ENCODE measurements at regions not wholly inside any gene's neighbourhood (a gene's known extent, or its start where the extent isn't known, plus 50 kb on each side); places are given as distances from the start of the nearest gene placed in this dataset.

DNA sequence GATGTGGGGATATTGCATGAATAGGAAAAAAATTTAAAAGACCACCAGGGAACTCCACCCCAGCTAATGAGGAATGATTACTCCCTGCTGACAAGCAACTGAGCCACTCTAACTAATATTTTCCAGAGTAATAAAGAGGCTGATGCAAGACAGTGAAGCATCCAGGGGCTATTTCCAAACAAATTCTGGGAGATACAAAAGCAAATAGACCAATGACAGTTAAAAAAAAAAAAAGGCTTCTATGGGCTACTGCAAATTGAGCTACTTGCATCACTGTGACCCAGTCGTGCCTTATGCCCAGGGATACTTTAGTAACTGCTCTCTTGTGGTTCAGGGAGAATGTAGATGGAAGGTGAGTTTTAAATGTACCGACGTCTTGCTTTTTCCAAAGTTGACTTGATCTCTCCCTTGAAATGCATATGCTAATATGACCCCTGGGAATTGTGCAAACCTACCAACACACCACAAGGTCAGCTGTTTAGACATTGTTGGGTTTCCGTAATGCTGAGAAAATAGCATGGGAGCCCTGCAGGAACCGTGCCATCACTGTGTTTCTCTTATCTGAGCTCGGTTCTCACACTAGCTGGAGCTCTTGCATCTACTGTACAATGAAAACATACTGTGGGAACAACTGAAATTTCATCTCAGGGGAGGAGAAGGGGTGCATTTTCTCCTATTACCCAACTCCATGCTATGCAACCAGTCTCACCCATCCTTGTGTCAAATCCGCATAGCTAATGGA lies 250.6 kb upstream of the MAP3K1 start:
- Mint-ChIP-seq H3K27ac (no peak overlapping the region), H3K9me3 (no peaks in the 10 kb centered on the region), H3K4me1 (ENCODE audit: low read depth) (peaks cover 10% of the 10 kb centered on the region), H3K27me3 (no peaks in the 10 kb centered on the region), H3K4me3 (no peak overlapping the region), H3K36me3 (no peaks in the 10 kb centered on the region)
- intact Hi-C loops (cut with micrococcal nuclease): no loop called here
- POLR2A ChIA-PET: interaction anchor here (0.7 to 0.9 kb wide), 2 partner anchors 86 to 97 kb away, joined by 3 to 4 read pairs; no protein-coding TSS in a partner anchor
- CTCF ChIA-PET: interaction anchor here (0.7 kb wide), 1 partner anchor 31 kb away, joined by 3 read pairs; no protein-coding TSS in a partner anchor
- no peak for DNase-seq

DNA sequence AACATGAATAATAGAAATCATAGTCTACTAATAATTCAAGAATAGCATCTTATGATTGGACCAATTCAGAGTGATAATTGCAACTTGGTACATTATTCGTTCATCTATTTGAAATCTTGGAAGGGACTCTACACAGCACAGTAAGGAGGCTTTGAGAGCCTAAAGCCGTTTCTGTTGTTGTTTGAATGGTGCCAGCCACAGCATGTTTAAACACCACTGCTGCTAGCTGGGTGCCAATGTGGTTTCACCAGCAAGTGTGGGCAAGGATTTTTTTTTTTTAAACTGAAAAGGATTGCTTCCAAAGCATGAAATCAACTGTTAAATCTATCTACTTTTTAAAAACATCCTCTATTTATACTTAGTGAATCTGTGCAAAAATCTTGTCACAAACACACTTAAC lies 253.9 kb upstream of the MAP3K1 start:
- H3K36me3 Mint-ChIP-seq: no peaks in the 10 kb centered on the region
- H3K27ac Mint-ChIP-seq: no peak overlapping the region
- no peaks in the 10 kb centered on the region for H3K9me3 Mint-ChIP-seq
- peaks cover 10% of the 10 kb centered on the region for H3K4me1 Mint-ChIP-seq (ENCODE audit: low read depth)
- intact Hi-C loops (cut with micrococcal nuclease): no loop called here
- ChIA-PET POLR2A (no interaction called here), CTCF (no interaction called here)
- H3K4me3 Mint-ChIP-seq: no peak overlapping the region
- H3K27me3 Mint-ChIP-seq: no peaks in the 10 kb centered on the region
- DNase-seq: no peak

DNA sequence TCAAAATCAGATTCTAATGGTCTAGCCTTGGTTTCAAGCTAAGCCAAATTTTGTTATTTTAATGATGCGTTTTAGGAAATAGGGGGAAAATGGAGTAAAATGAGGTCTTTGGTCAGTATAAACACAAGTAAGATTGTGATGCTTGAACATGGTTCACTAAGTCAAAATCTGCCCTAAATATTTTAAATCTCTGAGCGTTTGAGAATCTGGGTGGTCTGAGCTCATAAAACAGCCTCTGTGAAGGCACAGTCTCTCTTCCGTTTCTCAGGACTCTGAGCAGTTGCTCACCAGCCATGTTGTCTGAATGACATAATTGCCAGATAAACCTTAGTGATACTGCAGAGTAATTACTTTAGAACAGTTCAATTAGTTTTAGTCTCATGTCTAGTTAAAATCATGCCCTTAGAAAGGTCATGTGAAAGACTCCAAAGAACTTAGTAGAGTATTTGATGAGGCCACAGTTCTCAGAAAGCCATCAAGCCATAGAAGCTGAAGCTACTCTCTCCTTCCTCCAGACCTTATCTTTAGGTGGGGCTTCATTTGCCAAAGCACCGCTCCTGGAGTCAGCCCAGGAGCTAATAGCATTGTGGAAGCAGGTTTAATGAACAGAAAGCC lies 257.1 kb upstream of the MAP3K1 start:
- H3K27me3 Mint-ChIP-seq: no peaks in the 10 kb centered on the region
- POLR2A ChIA-PET: no interaction called here
- no peaks in the 10 kb centered on the region for H3K36me3 Mint-ChIP-seq
- H3K4me1 Mint-ChIP-seq (ENCODE audit: low read depth): no peaks in the 10 kb centered on the region
- H3K4me3 Mint-ChIP-seq: no peak overlapping the region
- no peak overlapping the region for H3K27ac Mint-ChIP-seq
- CTCF ChIA-PET: no interaction called here
- intact Hi-C loops (cut with micrococcal nuclease): no loop called here
- no peaks in the 10 kb centered on the region for H3K9me3 Mint-ChIP-seq
- no peak for DNase-seq

DNA sequence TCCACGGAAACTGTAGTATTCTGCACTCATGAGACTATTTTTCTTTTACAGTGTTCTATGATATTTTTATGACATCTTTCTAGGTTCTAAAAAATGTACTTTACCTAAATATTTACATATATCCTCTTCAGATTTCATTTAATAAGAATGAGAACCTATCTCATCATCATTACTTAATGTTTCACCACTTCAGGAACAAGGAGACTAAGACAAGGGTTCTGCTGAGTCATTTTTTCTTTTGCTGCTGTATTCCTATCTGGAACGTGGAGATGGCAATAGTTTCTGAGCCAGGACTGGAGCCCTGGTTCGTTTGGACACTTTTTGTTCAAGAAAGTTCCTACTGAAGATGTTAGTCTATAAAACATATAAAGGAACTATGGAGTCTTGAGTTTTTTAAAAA lies 258.2 kb upstream of the MAP3K1 start:
- Mint-ChIP-seq H3K27me3 (no peaks in the 10 kb centered on the region), H3K4me3 (no peak overlapping the region), H3K36me3 (no peaks in the 10 kb centered on the region), H3K9me3 (no peaks in the 10 kb centered on the region), H3K4me1 (ENCODE audit: low read depth) (no peaks in the 10 kb centered on the region), H3K27ac (no peak overlapping the region)
- no peak for DNase-seq
- ChIA-PET CTCF (no interaction called here), POLR2A (no interaction called here)
- intact Hi-C loops (cut with micrococcal nuclease): no loop called here

DNA sequence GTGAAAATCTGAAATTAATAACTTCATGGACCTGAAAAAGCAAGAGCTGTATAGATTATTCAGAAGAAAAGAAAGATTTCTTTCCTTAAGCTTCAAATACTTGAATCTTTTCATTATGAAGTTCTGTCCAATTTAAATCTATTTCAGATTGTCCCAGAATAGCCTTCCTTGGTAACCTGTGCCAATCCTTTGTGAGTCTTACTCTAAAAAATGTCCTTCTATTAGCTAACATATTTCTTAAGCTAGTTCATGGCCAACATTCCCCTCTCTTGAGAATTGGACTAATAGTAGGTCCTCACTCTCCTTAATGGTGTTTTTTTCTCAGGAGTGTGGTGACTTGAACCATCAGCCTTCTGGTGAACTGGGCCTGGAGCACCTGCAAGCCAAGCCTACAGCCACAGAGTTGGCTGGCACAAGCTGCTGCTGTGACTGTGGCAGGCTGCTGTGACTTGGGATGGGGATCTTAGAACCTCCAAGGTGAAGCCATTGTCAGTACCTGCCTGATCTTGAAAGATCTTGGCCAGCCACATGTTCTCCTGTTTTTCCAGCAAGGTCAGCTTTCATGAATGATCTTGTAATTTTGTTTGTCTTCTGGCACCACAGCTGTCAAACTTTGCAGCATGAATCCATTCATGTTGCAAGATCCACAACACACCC lies 262.6 kb upstream of the MAP3K1 start:
- no peaks in the 10 kb centered on the region for H3K36me3 Mint-ChIP-seq
- no peak for DNase-seq
- intact Hi-C loops (cut with micrococcal nuclease): no loop called here
- H3K27me3 Mint-ChIP-seq: no peaks in the 10 kb centered on the region
- ChIA-PET CTCF (no interaction called here), POLR2A (interaction anchor here (1.2 kb wide), 1 partner anchor 13 kb away, joined by 3 read pairs; no protein-coding TSS in a partner anchor)
- no peaks in the 10 kb centered on the region for H3K4me1 Mint-ChIP-seq (ENCODE audit: low read depth)
- no peak overlapping the region for H3K27ac Mint-ChIP-seq
- H3K9me3 Mint-ChIP-seq: no peaks in the 10 kb centered on the region
- no peak overlapping the region for H3K4me3 Mint-ChIP-seq

DNA sequence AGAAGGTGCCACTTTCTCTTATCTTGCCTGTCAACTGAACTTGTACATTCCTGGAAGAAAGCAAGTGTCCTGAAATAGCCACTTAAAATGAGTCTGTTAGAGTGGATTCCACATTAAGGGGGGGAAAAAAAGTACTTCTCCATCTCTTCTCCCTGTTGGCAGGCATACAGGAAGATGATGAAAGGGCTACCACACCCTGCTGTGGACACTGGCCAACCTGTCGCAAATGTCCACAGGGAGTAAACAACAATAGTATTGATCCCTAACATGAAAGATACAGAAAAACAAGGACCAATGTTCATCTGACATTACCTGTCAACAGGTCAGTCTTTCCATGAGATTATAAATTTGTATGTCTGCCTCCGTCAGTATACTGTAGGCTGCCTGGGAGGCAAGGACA lies 265.1 kb upstream of the MAP3K1 start:
- ChIA-PET POLR2A (no interaction called here), CTCF (no interaction called here)
- no peaks in the 10 kb centered on the region for H3K4me1 Mint-ChIP-seq (ENCODE audit: low read depth)
- no peak overlapping the region for H3K27ac Mint-ChIP-seq
- intact Hi-C loops (cut with micrococcal nuclease): no loop called here
- no peaks in the 10 kb centered on the region for H3K36me3 Mint-ChIP-seq
- DNase-seq: no peak
- H3K4me3 Mint-ChIP-seq: no peak overlapping the region
- H3K9me3 Mint-ChIP-seq: no peaks in the 10 kb centered on the region
- H3K27me3 Mint-ChIP-seq: no peaks in the 10 kb centered on the region

DNA sequence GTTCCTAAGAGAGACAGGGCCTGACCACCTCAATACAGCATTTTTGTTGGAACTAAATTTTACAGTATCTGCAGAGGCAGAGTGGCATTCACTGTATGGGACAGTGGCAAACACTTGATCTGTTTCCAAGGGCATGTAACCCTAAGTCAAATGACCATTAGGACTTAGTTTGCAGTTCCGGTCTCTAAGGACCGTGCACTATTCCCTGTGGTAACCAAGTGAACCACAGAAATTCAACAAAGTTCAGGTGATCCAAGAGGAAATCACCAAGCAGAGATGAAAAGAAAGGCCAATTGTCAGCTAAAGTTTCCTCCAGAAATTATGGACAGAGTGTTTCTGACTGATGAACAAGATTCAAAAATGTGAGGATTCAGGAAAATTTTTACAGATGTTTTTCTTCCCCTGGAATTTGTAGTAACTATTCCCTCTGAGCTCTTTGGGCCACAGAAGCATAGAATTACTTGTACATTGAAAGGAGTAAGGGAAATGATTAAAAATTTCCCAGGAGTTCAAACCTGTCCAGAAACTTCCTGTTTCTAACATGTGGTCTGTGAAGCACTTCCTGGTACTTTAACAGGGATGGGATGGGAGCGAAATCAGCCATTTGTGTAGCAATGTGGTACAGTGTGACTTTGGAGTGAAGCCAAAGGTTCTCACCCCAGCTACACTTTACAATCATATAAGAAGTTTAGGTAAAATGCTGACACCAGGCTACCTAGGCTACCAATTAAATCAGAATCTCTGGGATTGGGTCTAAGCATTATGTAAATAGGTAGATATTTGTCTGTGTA lies 266.1 kb upstream of the MAP3K1 start:
- Mint-ChIP-seq H3K36me3 (no peaks in the 10 kb centered on the region), H3K4me3 (no peak overlapping the region), H3K27ac (no peak overlapping the region), H3K4me1 (ENCODE audit: low read depth) (no peaks in the 10 kb centered on the region), H3K27me3 (no peaks in the 10 kb centered on the region), H3K9me3 (no peaks in the 10 kb centered on the region)
- no peak for DNase-seq
- ChIA-PET CTCF (no interaction called here), POLR2A (no interaction called here)
- intact Hi-C loops (cut with micrococcal nuclease): no loop called here

DNA sequence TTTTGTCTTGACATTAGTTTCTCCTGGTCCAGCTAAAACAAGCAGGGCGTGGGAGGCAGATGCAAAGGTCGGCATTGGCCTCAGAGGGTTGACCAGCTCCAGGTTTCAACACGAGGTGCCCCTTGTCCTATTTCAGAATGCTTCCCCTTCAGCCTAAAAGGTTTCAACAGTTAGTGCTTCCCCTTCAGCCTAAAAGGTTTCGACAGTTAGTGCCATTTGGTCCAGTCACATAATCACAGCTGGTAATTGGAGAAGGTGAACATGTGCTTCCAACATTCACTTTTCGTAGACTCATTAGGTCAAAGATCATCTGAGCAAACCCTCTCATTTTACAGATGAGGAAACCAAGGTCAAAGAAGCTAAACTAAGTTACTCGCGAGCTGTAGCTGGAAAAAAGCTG lies 270.3 kb upstream of the MAP3K1 start:
- Mint-ChIP-seq H3K4me1 (ENCODE audit: low read depth) (peaks cover 9% of the 10 kb centered on the region), H3K4me3 (no peak overlapping the region), H3K27ac (no peak overlapping the region), H3K36me3 (no peaks in the 10 kb centered on the region), H3K27me3 (no peaks in the 10 kb centered on the region), H3K9me3 (no peaks in the 10 kb centered on the region)
- intact Hi-C loops (cut with micrococcal nuclease): no loop called here
- DNase-seq: no peak
- ChIA-PET POLR2A (no interaction called here), CTCF (no interaction called here)

DNA sequence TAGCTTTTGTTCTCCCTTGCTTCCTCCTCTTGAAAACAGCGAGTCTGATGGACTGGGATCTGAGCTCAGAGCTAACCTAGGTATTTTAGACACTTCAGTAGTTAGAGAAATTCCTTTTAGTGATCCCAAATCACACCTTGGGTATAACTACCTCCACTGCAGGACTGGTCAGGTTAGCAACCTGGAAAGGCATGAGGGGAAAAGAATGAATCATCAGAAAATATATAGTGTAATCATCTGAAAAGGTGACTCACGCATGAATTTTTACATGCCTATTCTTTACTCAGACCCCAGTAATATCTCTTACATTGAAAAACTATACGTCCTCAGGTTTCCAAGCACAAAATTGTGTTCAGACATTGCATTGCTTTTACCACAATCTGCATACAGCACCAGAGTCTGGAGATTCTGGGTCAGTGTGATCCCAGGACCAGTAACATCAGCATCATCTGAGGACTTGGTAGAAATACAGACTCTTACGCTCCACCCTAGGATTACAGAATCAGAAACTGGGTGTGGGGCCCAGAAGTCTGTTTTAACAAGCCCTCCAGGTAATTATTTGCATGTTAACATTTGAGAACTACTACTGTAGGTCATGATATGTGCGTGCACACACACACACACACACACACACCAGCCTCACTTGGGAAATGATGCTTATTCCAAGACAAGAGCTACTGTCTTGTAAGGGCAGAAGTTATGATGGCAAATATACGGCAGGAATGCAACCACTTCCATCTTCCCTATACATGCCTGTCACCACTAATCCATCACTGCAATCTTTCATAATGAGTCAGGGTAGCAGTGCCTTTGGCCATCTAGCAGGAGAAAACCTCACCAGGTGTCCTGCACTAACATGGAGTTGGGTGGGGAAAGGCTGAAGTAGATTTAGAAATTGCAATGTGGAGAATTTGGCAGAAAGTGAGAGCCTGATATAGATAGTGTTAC lies 271.6 kb upstream of the MAP3K1 start:
- Mint-ChIP-seq H3K27ac (no peak overlapping the region), H3K36me3 (no peaks in the 10 kb centered on the region), H3K4me1 (ENCODE audit: low read depth) (peaks cover 9% of the 10 kb centered on the region), H3K27me3 (no peaks in the 10 kb centered on the region), H3K9me3 (no peaks in the 10 kb centered on the region), H3K4me3 (no peak overlapping the region)
- ChIA-PET POLR2A (no interaction called here), CTCF (no interaction called here)
- intact Hi-C loops (cut with micrococcal nuclease): no loop called here
- no peak for DNase-seq

DNA sequence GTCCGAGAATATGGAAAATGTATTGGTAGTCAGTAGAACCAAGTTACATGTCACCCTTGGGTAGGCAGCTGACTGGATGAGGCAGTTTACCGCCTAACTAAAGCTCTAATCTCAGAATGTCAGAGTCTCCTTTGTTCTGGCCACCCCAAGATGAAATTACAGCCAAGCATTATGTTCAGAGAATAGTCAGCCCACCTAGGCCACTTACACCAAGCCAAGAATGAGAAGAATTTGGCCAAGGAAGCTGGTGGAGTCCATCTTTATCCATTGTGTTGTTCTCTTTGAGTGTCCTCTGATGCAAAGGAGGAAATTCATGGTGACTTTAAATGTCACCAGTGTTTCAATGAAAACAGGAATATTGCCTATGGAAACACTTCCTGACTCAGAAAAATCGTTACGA lies 275.1 kb upstream of the MAP3K1 start:
- Mint-ChIP-seq H3K27me3 (no peaks in the 10 kb centered on the region), H3K4me3 (no peak overlapping the region), H3K27ac (no peak overlapping the region), H3K9me3 (no peaks in the 10 kb centered on the region), H3K36me3 (no peaks in the 10 kb centered on the region), H3K4me1 (ENCODE audit: low read depth) (peaks cover 9% of the 10 kb centered on the region)
- ChIA-PET CTCF (no interaction called here), POLR2A (interaction anchor here (0.5 kb wide), 1 partner anchor 12 kb away, joined by 3 read pairs; no protein-coding TSS in a partner anchor)
- intact Hi-C loops (cut with micrococcal nuclease): no loop called here
- DNase-seq: no peak

DNA sequence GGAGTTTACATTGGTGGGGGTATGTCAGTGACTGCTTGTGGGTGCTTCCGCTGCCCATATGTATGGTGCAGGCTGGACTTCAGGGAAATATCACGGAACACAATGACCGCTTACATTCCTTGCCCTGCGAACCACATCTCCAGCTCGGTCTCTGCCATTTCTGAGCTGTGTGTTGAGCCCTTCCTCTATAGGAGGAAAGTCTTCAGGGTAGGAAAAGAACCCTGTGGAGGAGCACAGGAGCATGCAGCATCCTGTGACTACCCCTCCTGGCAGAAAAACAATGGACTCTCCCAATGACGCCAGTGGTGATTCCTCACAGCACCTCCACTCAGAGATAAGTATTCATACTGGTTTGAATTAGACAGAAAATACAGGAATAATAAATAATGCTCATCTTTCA lies 276.8 kb upstream of the MAP3K1 start:
- H3K9me3 Mint-ChIP-seq: no peaks in the 10 kb centered on the region
- H3K27ac Mint-ChIP-seq: no peak overlapping the region
- H3K36me3 Mint-ChIP-seq: no peaks in the 10 kb centered on the region
- H3K4me1 Mint-ChIP-seq (ENCODE audit: low read depth): peaks cover 19% of the 10 kb centered on the region
- H3K4me3 Mint-ChIP-seq: no peak overlapping the region
- CTCF ChIA-PET: no interaction called here
- POLR2A ChIA-PET: no interaction called here
- intact Hi-C loops (cut with micrococcal nuclease): no loop called here
- DNase-seq: no peak
- H3K27me3 Mint-ChIP-seq: no peaks in the 10 kb centered on the region

DNA sequence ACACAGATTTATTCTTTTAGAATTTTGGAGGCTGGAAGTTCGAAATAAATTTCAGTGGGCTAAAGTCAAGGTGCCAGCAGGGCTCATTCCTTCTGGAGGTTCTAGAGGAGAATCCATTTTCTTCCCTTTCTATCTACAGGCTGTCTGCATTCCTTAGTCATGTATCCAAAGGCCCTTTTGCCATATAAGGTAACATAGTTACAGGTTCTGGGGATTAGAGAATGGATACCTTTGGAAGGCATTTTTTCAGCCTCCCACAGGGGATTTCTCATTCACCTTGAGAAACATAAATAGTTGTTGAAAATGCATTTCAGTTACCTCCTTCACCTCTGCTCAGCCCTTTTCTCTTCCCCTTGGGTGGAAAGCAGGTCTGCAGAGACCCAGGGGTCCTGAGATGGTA lies 280.0 kb upstream of the MAP3K1 start:
- Mint-ChIP-seq H3K36me3 (no peaks in the 10 kb centered on the region), H3K27ac (no peak overlapping the region), H3K27me3 (no peaks in the 10 kb centered on the region), H3K4me1 (ENCODE audit: low read depth) (peaks cover 13% of the 10 kb centered on the region), H3K9me3 (no peaks in the 10 kb centered on the region), H3K4me3 (no peak overlapping the region)
- intact Hi-C loops (cut with micrococcal nuclease): no loop called here
- ChIA-PET CTCF (no interaction called here), POLR2A (no interaction called here)
- DNase-seq: no peak
